A673 (cell line): ENCODE measurements at regions not wholly inside any gene's neighbourhood (a gene's known extent, or its start where the extent isn't known, plus 50 kb on each side); places are given as distances from the start of the nearest gene placed in this dataset.

ENCODE experiments used
- BruUV-seq: library from RNA; stranded (reverse); fragments of 400-500 nt; replicated peaks from 2 replicates; lab custom pipeline; 2021; lab: Mats Ljungman, UMichigan
- CTCF ChIA-PET: fragments of 300-600 bp; sonication (Branson Sonifier 250); formaldehyde crosslinking; loops from one replicate; lab custom pipeline; 2022; ENCODE audit warnings: antibody characterized with exemption; lab: Charles Lee
- POLR2A ChIA-PET: fragments of 300-600 bp; sonication (Branson Sonifier 250); formaldehyde crosslinking; loops from one replicate; lab custom pipeline; 2022; ENCODE audit warnings: antibody characterized with exemption; ENCODE audit not compliant: low non-redundant PET; lab: Charles Lee
- DNase-seq: peaks from one replicate; pipeline ENCODE4 v3.0.0-alpha.2; 2015; ENCODE audit warnings: low spot score
- H3K27ac ChIP-seq: fragments of 200-600 bp; sonication (generic); 2 replicates; pipeline ENCODE4 v1.5.1; 2016; ENCODE audit warnings: mixed run types, low read depth, mild to moderate bottlenecking, mixed read lengths, antibody characterized with exemption, low read length; ENCODE audit not compliant: poor library complexity, severe bottlenecking
- H3K27me3 ChIP-seq: fragments of 200-600 bp; sonication (generic); replicated peaks from 2 replicates; pipeline ENCODE4 v1.6.1; 2017; ENCODE audit warnings: mixed run types, low read depth, mild to moderate bottlenecking, mixed read lengths, antibody characterized with exemption, low read length; ENCODE audit not compliant: insufficient read depth, poor library complexity
- H3K36me3 ChIP-seq: fragments of 200-600 bp; sonication (generic); 2 replicates; pipeline ENCODE4 v1.6.1; 2016; ENCODE audit warnings: mixed run types, mild to moderate bottlenecking, mixed read lengths, antibody characterized with exemption, low read length; ENCODE audit not compliant: insufficient read depth, poor library complexity, severe bottlenecking
- H3K4me1 ChIP-seq: fragments of 200-600 bp; sonication (generic); 2 replicates; pipeline ENCODE4 v1.6.1; 2017; ENCODE audit warnings: mixed run types, mild to moderate bottlenecking, mixed read lengths, antibody characterized with exemption, low read length; ENCODE audit not compliant: insufficient read depth, poor library complexity, severe bottlenecking
- H3K4me3 ChIP-seq: fragments of 200-600 bp; sonication (generic); 2 replicates; pipeline ENCODE4 v1.5.1; 2016; ENCODE audit warnings: low read depth, mixed run types, mild to moderate bottlenecking, mixed read lengths, low read length; ENCODE audit not compliant: poor library complexity, severe bottlenecking
- H3K9me3 ChIP-seq: fragments of 200-600 bp; sonication (generic); 2 replicates; pipeline ENCODE4 v1.6.1; 2016; ENCODE audit warnings: mixed run types, low read depth, mild to moderate bottlenecking, mixed read lengths, antibody characterized with exemption, low read length; ENCODE audit not compliant: poor library complexity, severe bottlenecking
- CTCF ChIP-seq: fragments of 300-800, 200-600 bp; sonication (generic); conservative IDR thresholded peaks from 2 replicates; pipeline ENCODE4 v1.5.1; 2017; ENCODE audit warnings: low read depth, mild to moderate bottlenecking, antibody characterized with exemption, low read length, moderate library complexity, mixed read lengths
- EZH2 ChIP-seq: fragments of 200-600 bp; sonication (generic); IDR thresholded peaks from 2 replicates; pipeline ENCODE4 v1.6.1; 2017; ENCODE audit warnings: borderline replicate concordance, low read depth, mild to moderate bottlenecking, mixed read lengths, antibody characterized with exemption, low read length; ENCODE audit not compliant: poor library complexity, severe bottlenecking
- intact Hi-C: fragments of 100-400 bp; cut with micrococcal nuclease; formaldehyde crosslinking; loops from one replicate; pipeline ENCODE4 v1.10.0; 2022; ENCODE audit not compliant: unreplicated experiment

- no peak overlapping the region for H3K4me3 ChIP-seq
- H3K4me1 ChIP-seq: no peaks in the 10 kb centered on the region
- ChIA-PET CTCF (no interaction called here), POLR2A (no interaction called here)
- peaks cover 6% of the 10 kb centered on the region for H3K27me3 ChIP-seq
- TF ChIP-seq EZH2 (no peak), CTCF (no peak)
- no TSS peak for BruUV-seq
- DNase-seq: no peak
- intact Hi-C loops: no loop called here
- H3K36me3 ChIP-seq: no peaks in the 10 kb centered on the region
- H3K27ac ChIP-seq: no peak overlapping the region
- H3K9me3 ChIP-seq: no peaks in the 10 kb centered on the region
These were observed 162.4 kb upstream of the STT3B start for GRCh38 chr3:31370380-31370666.

- ChIA-PET CTCF (no interaction called here), POLR2A (no interaction called here)
- H3K4me1 ChIP-seq: no peaks in the 10 kb centered on the region
- DNase-seq: no peak
- no peaks in the 10 kb centered on the region for H3K36me3 ChIP-seq
- no peak overlapping the region for H3K27ac ChIP-seq
- no peaks in the 10 kb centered on the region for H3K9me3 ChIP-seq
- intact Hi-C loops: no loop called here
- no TSS peak for BruUV-seq
- TF ChIP-seq CTCF: no peak
- TF ChIP-seq EZH2: no peak
- H3K4me3 ChIP-seq: no peak overlapping the region
- H3K27me3 ChIP-seq: peaks cover 7% of the 10 kb centered on the region
These were observed 162.0 kb upstream of the STT3B start for GRCh38 chr3:31370681-31371080.

- no TSS peak for BruUV-seq
- no peaks in the 10 kb centered on the region for H3K9me3 ChIP-seq
These were observed 161.1 kb upstream of the STT3B start for GRCh38 chr3:31371484-31372177.

More at GRCh38 chr3:31371484-31372177, 161.1 kb upstream of the STT3B start:
- Histone ChIP-seq H3K4me1 (no peaks in the 10 kb centered on the region), H3K27me3 (peaks cover 14% of the 10 kb centered on the region), H3K4me3 (no peak overlapping the region), H3K36me3 (no peaks in the 10 kb centered on the region), H3K27ac (no peak overlapping the region)
- intact Hi-C loops: no loop called here
- CTCF ChIA-PET: no interaction called here
- TF ChIP-seq CTCF: no peak
- no peak for DNase-seq
- POLR2A ChIA-PET: interaction anchor here (0.5 kb wide), 1 partner anchor 370 kb away, joined by 3 read pairs; no protein-coding TSS in a partner anchor
